Nephron (organoid): ENCODE measurements at regions not wholly inside any gene's neighbourhood (a gene's known extent, or its start where the extent isn't known, plus 50 kb on each side); places are given as distances from the start of the nearest gene placed in this dataset.
A peak's percentile ranks its signal among the peaks of the same experiment; 100 is the strongest.

ENCODE experiments used
- H3K27ac Mint-ChIP-seq, 3 experiments: 2 replicates each; pipeline ENCODE4 v1.8.0; 2020; ENCODE audit warnings: mixed read lengths in 3 of 3, mild to moderate bottlenecking in 2 of 3, moderate library complexity in 1 of 3
- H3K27me3 Mint-ChIP-seq: 2 replicates; pipeline ENCODE4 v1.8.0; 2021; ENCODE audit warnings: low read depth, mild to moderate bottlenecking, moderate library complexity, mixed read lengths
- H3K36me3 Mint-ChIP-seq: 2 replicates; pipeline ENCODE4 v1.8.0; 2020; ENCODE audit warnings: low read depth, mixed read lengths
- H3K4me1 Mint-ChIP-seq: 2 replicates; pipeline ENCODE4 v1.8.0; 2020; ENCODE audit warnings: mixed read lengths
- H3K4me3 Mint-ChIP-seq, 3 experiments: 2 replicates each; pipeline ENCODE4 v1.8.0; 2020; ENCODE audit warnings: mild to moderate bottlenecking in 3 of 3, mixed read lengths in 3 of 3, moderate library complexity in 2 of 3
- H3K9me3 Mint-ChIP-seq: 2 replicates; pipeline ENCODE4 v1.8.0; 2020; ENCODE audit warnings: mixed read lengths
- TF ChIP-seq, protein P1 (sequence below), 3 experiments: fragments of 200-600 bp; sonication (generic); IDR thresholded peaks; one replicate each; pipeline ENCODE4 v1.5.0; 2021; ENCODE audit warnings: antibody characterized with exemption in 3 of 3; ENCODE audit not compliant: unreplicated experiment in 3 of 3

DNA sequence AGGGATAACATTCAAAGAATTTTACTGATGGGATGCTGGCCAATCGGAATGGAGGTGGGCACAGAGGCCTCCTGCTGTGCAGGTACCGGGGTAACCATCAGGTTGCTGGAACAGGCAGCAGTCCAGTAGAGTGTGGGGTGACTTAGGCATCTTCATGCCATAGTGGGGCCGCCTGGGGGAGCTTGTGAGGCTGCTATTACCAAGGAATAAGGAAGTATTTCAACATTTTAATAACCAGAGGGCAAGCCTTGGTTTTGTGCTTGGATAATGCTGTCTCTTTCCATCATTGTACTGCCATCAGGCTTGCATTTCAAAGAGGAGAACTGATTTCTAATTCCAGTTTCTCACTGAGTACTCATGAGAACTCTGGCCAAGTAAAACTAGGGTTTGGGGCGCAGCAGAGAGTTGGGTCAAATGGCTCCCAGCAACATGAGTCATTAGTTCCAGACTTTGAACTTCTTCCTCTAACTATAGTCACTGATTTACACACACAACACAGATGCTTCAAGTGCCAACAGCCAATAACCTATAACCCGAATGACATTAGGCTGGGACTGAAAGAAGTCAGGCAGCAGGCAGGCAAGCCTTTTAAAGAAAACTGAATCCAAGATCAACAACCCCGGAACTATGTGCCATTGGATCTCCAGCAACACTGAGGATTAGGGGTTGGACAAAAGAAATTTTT is 56.1 kb upstream of the FHL2 start:
- Mint-ChIP-seq H3K36me3 (no peaks in the 10 kb centered on the region), H3K9me3 (no peaks in the 10 kb centered on the region), H3K27me3 (peaks cover 4% of the 10 kb centered on the region), H3K27ac (peak overlapping the region; percentile 70 to 83 (median 74)), H3K4me3 (no peak overlapping the region), H3K4me1 (peaks cover 39% of the 10 kb centered on the region)
- TF ChIP-seq, protein P1, sequence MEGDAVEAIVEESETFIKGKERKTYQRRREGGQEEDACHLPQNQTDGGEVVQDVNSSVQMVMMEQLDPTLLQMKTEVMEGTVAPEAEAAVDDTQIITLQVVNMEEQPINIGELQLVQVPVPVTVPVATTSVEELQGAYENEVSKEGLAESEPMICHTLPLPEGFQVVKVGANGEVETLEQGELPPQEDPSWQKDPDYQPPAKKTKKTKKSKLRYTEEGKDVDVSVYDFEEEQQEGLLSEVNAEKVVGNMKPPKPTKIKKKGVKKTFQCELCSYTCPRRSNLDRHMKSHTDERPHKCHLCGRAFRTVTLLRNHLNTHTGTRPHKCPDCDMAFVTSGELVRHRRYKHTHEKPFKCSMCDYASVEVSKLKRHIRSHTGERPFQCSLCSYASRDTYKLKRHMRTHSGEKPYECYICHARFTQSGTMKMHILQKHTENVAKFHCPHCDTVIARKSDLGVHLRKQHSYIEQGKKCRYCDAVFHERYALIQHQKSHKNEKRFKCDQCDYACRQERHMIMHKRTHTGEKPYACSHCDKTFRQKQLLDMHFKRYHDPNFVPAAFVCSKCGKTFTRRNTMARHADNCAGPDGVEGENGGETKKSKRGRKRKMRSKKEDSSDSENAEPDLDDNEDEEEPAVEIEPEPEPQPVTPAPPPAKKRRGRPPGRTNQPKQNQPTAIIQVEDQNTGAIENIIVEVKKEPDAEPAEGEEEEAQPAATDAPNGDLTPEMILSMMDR (IDR thresholded peaks at IDR 0.05; ENCODE audit: unreplicated experiment in 3 of 3), result peak in 1 of 3 experiments; percentile 18

DNA sequence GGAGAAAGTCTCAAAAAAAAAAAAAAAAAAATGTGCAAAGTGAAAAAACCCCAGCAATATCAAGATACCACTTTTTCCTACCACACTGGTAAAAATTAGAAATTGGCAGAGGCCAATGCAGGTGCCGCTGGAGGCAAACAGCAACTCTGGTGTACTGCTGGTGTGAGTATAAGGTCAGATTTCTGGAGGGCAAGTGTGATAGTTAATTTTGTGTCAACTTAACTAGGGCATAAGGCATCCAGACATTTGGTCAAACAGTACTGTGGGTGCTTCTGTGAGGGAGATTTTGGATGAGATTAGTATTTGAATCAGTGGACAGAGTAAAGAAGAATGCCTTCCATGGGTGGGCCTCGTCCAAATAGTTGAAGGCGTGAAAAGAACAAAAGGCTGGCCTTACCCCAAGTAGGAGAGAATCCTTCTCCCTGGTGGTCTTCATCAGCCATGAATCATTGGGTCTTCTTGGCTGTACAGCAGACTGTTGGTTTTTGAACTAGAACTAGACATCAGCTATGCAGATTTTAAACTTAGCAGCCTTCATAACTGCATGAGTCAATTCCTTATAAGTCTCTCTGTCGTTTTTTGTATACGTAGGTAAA is 52.8 kb upstream of the FHL2 start:
- H3K4me1 Mint-ChIP-seq, result peaks cover 43% of the 10 kb centered on the region
- TF ChIP-seq, protein P1 (IDR thresholded peaks at IDR 0.05; ENCODE audit: unreplicated experiment in 3 of 3), result no peak
- no peaks in the 10 kb centered on the region for H3K9me3 Mint-ChIP-seq
- no peaks in the 10 kb centered on the region for H3K36me3 Mint-ChIP-seq
- peaks cover 7% of the 10 kb centered on the region for H3K27me3 Mint-ChIP-seq
- H3K27ac Mint-ChIP-seq, result no peak overlapping the region
- no peak overlapping the region for H3K4me3 Mint-ChIP-seq

DNA sequence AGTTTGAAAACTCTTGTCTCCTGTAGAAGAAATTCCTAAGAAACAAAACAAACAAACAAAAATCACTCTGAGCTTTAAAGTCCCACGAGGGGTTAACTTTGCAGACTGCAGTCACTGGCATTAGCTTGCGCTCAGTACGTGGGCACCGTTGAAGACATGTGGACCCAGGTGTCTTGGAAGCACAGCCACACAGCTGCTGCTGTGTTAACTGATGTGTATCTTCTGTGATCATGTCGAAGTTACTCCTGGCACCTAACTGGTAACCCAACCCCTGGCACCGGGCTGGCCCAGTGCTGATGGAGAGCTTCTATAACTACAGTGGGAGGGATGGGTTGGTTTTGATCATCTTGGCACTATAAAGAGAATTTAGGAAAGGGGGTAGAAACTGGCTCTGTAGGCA is 51.6 kb upstream of the FHL2 start:
- TF ChIP-seq, protein P1 (IDR thresholded peaks at IDR 0.05; ENCODE audit: unreplicated experiment in 3 of 3), result no peak
- Mint-ChIP-seq H3K27ac (no peak overlapping the region), H3K4me1 (peaks cover 45% of the 10 kb centered on the region), H3K4me3 (no peak overlapping the region), H3K9me3 (no peaks in the 10 kb centered on the region), H3K27me3 (peaks cover 7% of the 10 kb centered on the region), H3K36me3 (no peaks in the 10 kb centered on the region)

DNA sequence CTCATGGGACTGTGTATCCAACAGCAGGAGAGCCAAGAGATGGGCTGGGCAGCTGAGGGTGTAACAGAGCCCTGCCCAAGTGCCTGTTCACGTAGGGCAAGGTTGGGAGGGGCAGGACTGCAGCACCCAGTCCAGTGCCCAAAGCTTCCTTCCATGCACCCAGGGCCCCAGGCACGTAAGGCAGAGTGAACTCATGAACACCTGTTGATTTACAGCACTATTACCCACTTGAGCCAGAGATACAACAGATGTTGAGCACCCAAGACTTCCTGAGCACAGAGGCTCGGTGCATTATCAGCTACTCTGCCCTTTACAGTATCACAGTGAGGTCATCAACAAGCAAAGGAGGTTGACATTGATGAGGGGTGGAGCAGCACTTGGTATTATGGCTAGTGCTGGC is 50.2 kb upstream of the FHL2 start:
- Mint-ChIP-seq H3K27me3 (peaks cover 3% of the 10 kb centered on the region), H3K4me3 (no peak overlapping the region), H3K4me1 (peaks cover 42% of the 10 kb centered on the region), H3K9me3 (no peaks in the 10 kb centered on the region), H3K27ac (peak overlapping the region in 1 of 3 experiments; percentile 23), H3K36me3 (no peaks in the 10 kb centered on the region)
- TF ChIP-seq, protein P1 (IDR thresholded peaks at IDR 0.05; ENCODE audit: unreplicated experiment in 3 of 3), result no peak
